PC-9 (cell line): ENCODE measurements at regions not wholly inside any gene's neighbourhood (a gene's known extent, or its start where the extent isn't known, plus 50 kb on each side); places are given as distances from the start of the nearest gene placed in this dataset.

Experiments used
- CTCF ChIP-seq: fragments of 200-600 bp; sonication (generic); conservative IDR thresholded peaks from 2 replicates; pipeline ENCODE4 v1.6.1; 2017; ENCODE audit warnings: mixed run types, antibody characterized with exemption, mild to moderate bottlenecking, moderate library complexity
- EZH2 ChIP-seq: fragments of 200-600 bp; sonication (generic); IDR thresholded peaks from 2 replicates; pipeline ENCODE4 v1.8.0; 2017; ENCODE audit warnings: antibody characterized with exemption, low read depth

GRCh38 chr5:57711946-57712345 is 229.3 kb upstream of the ACTBL2 start:
- TF ChIP-seq CTCF (no peak), EZH2 (no peak)
